ENCODE measurements at regions not wholly inside any gene's neighbourhood (a gene's known extent, or its start where the extent isn't known, plus 50 kb on each side); places are given as distances from the start of the nearest gene placed in this dataset.

DNA sequence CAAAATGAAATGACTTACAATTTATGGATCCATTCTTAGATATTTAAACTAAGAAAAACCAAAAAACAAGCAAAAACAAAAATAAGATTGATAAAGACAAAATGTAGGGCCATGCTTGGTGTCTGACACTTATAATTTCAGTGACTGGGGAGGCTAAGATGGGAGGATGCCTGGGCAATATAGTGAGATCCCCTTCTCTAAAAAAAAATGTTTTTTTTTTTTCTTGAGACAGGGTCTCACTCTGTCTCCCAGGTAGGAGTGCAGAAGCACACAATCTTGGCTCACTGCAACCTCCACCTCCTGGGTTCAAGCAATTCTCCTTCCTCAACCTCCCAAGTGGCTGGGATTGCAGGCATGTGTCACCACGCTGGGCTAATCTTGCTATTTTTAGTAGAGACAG, 92.4 kb downstream of the HFE start:
- no peak for TF ChIP-seq POLR2A (IDR thresholded peaks at IDR 0.05; ENCODE audit: low read depth, low read length)
- TF ChIP-seq POLR2AphosphoS5 (IDR thresholded peaks at IDR 0.05; ENCODE audit: low read depth, low read length): no peak
- TF ChIP-seq TAF1 (IDR thresholded peaks at IDR 0.05; ENCODE audit: low read depth, low read length): no peak
- TF ChIP-seq POU2F2 (IDR thresholded peaks at IDR 0.05; ENCODE audit: low read depth, low read length): no peak
- no peak for TF ChIP-seq SPI1 (IDR thresholded peaks at IDR 0.05; ENCODE audit: low read depth, low read length)
- TF ChIP-seq PAX5 (IDR thresholded peaks at IDR 0.05; ENCODE audit: insufficient read depth, low read length, severe bottlenecking): no peak

Measured in GM12891 (cell line).